ENCODE measurements at regions not wholly inside any gene's neighbourhood (a gene's known extent, or its start where the extent isn't known, plus 50 kb on each side); places are given as distances from the start of the nearest gene placed in this dataset.
"Not testable (repeated sequence)": the region's sequence is repeated elsewhere in the genome, so short reads cannot be mapped to it uniquely, and the experiment has no call there.

- not testable (repeated sequence) for H3K27ac ChIP-seq (ENCODE audit: low read length); H3K9ac ChIP-seq (ENCODE audit: low read depth, low read length); H3K36me3 ChIP-seq (ENCODE audit: insufficient read depth, low read length); H2AFZ ChIP-seq (ENCODE audit: low read depth, low read length); H3K4me2 ChIP-seq (ENCODE audit: insufficient read depth, low read length); H4K20me1 ChIP-seq (ENCODE audit: insufficient read depth, low read length); H3K79me2 ChIP-seq (ENCODE audit: insufficient read depth, low read length); H3K4me3 ChIP-seq (ENCODE audit: low read depth in 1 of 2, low read length in 2 of 2); H3K27me3 ChIP-seq (ENCODE audit: insufficient read depth, low read length, poor library complexity); H3K9me3 ChIP-seq (ENCODE audit: insufficient read depth, low read length, severe bottlenecking)
- H3K4me1 ChIP-seq (ENCODE audit: insufficient read depth, low read length), result peaks cover 16% of the 10 kb centered on the region; the same call in 1 of the 2 replicates
- ATAC-seq (ENCODE audit: insufficient read depth, low read depth) (peak; percentile 93), DNase-seq (peak; percentile 61)
- peak; percentile 50 for TF ChIP-seq CTCF (IDR thresholded peaks at IDR 0.05; ENCODE audit: borderline replicate concordance, extremely low read depth, low read length, poor library complexity, severe bottlenecking)
Measured at GRCh38 chr1:146710838-146711521, 227.1 kb upstream of the NBPF12 start.

DNA sequence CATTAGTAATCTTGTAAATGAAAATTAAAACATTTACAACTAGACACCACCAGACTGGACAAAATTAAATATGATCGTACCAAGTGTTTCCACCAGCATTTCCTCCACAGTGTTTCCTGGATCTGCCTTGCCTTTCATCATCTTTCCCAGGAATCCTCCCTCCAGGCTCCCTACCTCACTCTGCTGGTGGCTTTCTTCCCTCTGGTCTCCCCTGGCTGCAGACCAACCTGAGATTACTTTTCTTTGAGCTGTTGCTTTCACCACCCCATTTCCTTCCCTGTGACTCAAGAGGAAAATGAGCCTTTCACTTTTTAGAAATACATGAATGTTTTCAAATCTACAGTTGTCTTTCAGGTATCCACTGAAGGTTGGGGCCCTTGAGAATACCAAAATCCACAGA lies 228.8 kb upstream of the NBPF12 start:
- ATAC-seq (ENCODE audit: insufficient read depth, low read depth); H3K9ac ChIP-seq (ENCODE audit: low read depth, low read length); H2AFZ ChIP-seq (ENCODE audit: low read depth, low read length); H3K9me3 ChIP-seq (ENCODE audit: insufficient read depth, low read length, severe bottlenecking); H3K79me2 ChIP-seq (ENCODE audit: insufficient read depth, low read length); DNase-seq; H3K27me3 ChIP-seq (ENCODE audit: insufficient read depth, low read length, poor library complexity); H3K36me3 ChIP-seq (ENCODE audit: insufficient read depth, low read length); H4K20me1 ChIP-seq (ENCODE audit: insufficient read depth, low read length); H3K27ac ChIP-seq (ENCODE audit: low read length); H3K4me3 ChIP-seq (ENCODE audit: low read depth in 1 of 2, low read length in 2 of 2); H3K4me2 ChIP-seq (ENCODE audit: insufficient read depth, low read length): not testable (repeated sequence)
- peaks cover 16% of the 10 kb centered on the region; the same call in 1 of the 2 replicates for H3K4me1 ChIP-seq (ENCODE audit: insufficient read depth, low read length)

DNA sequence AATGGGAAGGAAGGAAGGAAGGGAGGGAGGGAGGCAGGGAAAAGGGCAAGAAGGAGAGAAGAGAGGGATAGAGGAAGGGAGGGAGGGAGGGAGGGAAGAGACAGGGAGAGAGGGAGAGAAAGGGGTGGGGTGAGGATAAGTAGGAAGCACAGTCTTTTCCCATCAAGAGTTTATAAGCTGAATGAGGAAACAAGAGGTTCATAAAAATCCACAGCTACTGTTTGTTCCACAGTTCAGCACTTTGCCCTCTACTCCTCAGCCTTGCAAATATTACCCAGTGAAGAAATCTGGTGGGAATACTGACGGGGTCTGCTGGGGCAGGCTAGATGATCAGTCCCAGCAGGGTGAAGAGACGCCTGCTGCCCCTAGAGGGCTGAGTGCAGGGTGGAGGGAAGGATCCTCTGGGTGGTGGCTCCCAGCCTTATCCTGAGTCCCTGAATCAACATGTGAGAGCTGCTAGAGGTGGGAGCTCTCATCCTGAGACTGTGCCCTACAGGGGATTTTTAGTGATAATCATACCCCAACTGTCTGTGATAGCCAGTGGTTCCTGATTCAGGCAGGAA lies 233.9 kb upstream of the NBPF12 start:
- not testable (repeated sequence) for H3K4me2 ChIP-seq (ENCODE audit: insufficient read depth, low read length); H3K79me2 ChIP-seq (ENCODE audit: insufficient read depth, low read length); DNase-seq; H3K36me3 ChIP-seq (ENCODE audit: insufficient read depth, low read length); H3K27ac ChIP-seq (ENCODE audit: low read length); H3K9ac ChIP-seq (ENCODE audit: low read depth, low read length); H2AFZ ChIP-seq (ENCODE audit: low read depth, low read length); H4K20me1 ChIP-seq (ENCODE audit: insufficient read depth, low read length); H3K27me3 ChIP-seq (ENCODE audit: insufficient read depth, low read length, poor library complexity); H3K9me3 ChIP-seq (ENCODE audit: insufficient read depth, low read length, severe bottlenecking); H3K4me3 ChIP-seq (ENCODE audit: low read depth in 1 of 2, low read length in 2 of 2)
- ATAC-seq (ENCODE audit: insufficient read depth, low read depth), result peak; percentile 47; the same call in 1 of the 3 replicates
- peaks cover 25% of the 10 kb centered on the region for H3K4me1 ChIP-seq (ENCODE audit: insufficient read depth, low read length)

- peaks cover 17% of the 10 kb centered on the region for H3K4me1 ChIP-seq (ENCODE audit: insufficient read depth, low read length)
- H3K9me3 ChIP-seq (ENCODE audit: insufficient read depth, low read length, severe bottlenecking); H4K20me1 ChIP-seq (ENCODE audit: insufficient read depth, low read length); H3K4me3 ChIP-seq (ENCODE audit: low read depth in 1 of 2, low read length in 2 of 2); H3K9ac ChIP-seq (ENCODE audit: low read depth, low read length); H3K36me3 ChIP-seq (ENCODE audit: insufficient read depth, low read length); H3K79me2 ChIP-seq (ENCODE audit: insufficient read depth, low read length); H3K4me2 ChIP-seq (ENCODE audit: insufficient read depth, low read length); H3K27me3 ChIP-seq (ENCODE audit: insufficient read depth, low read length, poor library complexity); H2AFZ ChIP-seq (ENCODE audit: low read depth, low read length); DNase-seq; H3K27ac ChIP-seq (ENCODE audit: low read length): not testable (repeated sequence)
- peak; percentile 67 for ATAC-seq (ENCODE audit: insufficient read depth, low read depth)
Measured at GRCh38 chr1:146701320-146701719, 236.8 kb upstream of the NBPF12 start.

DNA sequence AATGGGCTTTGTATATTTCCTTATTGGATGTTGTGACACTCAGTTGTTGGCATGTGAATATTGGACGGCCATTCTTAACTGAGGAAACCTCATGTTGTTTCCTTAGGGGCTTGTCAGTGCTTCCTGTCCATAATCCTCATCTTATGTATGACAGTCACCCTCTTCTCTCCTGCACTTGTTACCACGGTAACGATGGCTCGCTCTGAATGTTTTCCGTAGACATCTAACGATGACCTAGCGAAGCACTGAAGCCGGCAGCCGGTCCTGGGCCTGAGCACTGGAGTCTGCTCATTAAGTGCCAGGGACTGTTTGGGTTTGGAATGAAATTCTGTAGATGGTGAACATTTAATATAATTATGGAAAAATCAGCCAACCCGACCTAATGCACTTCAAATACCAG lies 242.7 kb upstream of the NBPF12 start:
- ATAC-seq (ENCODE audit: insufficient read depth, low read depth); H3K27ac ChIP-seq (ENCODE audit: low read length); H2AFZ ChIP-seq (ENCODE audit: low read depth, low read length); DNase-seq; H3K27me3 ChIP-seq (ENCODE audit: insufficient read depth, low read length, poor library complexity); H3K9me3 ChIP-seq (ENCODE audit: insufficient read depth, low read length, severe bottlenecking); H3K79me2 ChIP-seq (ENCODE audit: insufficient read depth, low read length); H3K9ac ChIP-seq (ENCODE audit: low read depth, low read length); H3K36me3 ChIP-seq (ENCODE audit: insufficient read depth, low read length); H4K20me1 ChIP-seq (ENCODE audit: insufficient read depth, low read length); H3K4me2 ChIP-seq (ENCODE audit: insufficient read depth, low read length); H3K4me3 ChIP-seq (ENCODE audit: low read depth in 1 of 2, low read length in 2 of 2): not testable (repeated sequence)
- peaks cover 11% of the 10 kb centered on the region for H3K4me1 ChIP-seq (ENCODE audit: insufficient read depth, low read length)

GRCh38 chr1:146691798-146692197 lies 246.3 kb upstream of the NBPF12 start:
- not testable (repeated sequence) for H3K36me3 ChIP-seq (ENCODE audit: insufficient read depth, low read length); DNase-seq; H4K20me1 ChIP-seq (ENCODE audit: insufficient read depth, low read length); H3K4me2 ChIP-seq (ENCODE audit: insufficient read depth, low read length); H3K4me1 ChIP-seq (ENCODE audit: insufficient read depth, low read length); H3K27me3 ChIP-seq (ENCODE audit: insufficient read depth, low read length, poor library complexity); H3K4me3 ChIP-seq (ENCODE audit: low read depth in 1 of 2, low read length in 2 of 2); H3K9ac ChIP-seq (ENCODE audit: low read depth, low read length); ATAC-seq (ENCODE audit: insufficient read depth, low read depth); H3K79me2 ChIP-seq (ENCODE audit: insufficient read depth, low read length); H3K27ac ChIP-seq (ENCODE audit: low read length); H2AFZ ChIP-seq (ENCODE audit: low read depth, low read length); H3K9me3 ChIP-seq (ENCODE audit: insufficient read depth, low read length, severe bottlenecking)

DNA sequence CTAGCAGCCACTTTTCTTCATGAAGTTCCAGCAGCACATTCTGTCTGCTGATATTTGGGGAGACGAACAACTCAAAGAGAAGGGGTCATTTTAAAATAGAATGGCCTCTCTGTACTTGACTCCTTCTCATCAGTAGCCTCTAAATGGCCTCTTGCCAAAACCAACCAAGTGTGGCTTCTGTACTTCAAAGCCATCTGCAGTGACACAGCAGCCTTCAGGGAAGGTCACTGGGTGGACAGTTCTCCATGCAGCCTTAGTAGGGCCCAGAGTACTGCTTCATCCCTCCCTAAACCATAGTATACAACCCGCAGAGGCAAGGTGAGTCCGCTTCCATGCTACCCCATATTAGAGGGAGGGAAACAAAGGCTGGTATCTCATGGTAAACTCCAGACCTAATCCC lies 249.2 kb upstream of the NBPF12 start:
- not testable (repeated sequence) for H3K36me3 ChIP-seq (ENCODE audit: insufficient read depth, low read length); H3K4me1 ChIP-seq (ENCODE audit: insufficient read depth, low read length); H3K9ac ChIP-seq (ENCODE audit: low read depth, low read length); H3K9me3 ChIP-seq (ENCODE audit: insufficient read depth, low read length, severe bottlenecking); DNase-seq; H2AFZ ChIP-seq (ENCODE audit: low read depth, low read length); H4K20me1 ChIP-seq (ENCODE audit: insufficient read depth, low read length); H3K4me3 ChIP-seq (ENCODE audit: low read depth in 1 of 2, low read length in 2 of 2); H3K27me3 ChIP-seq (ENCODE audit: insufficient read depth, low read length, poor library complexity); ATAC-seq (ENCODE audit: insufficient read depth, low read depth); H3K4me2 ChIP-seq (ENCODE audit: insufficient read depth, low read length); H3K27ac ChIP-seq (ENCODE audit: low read length); H3K79me2 ChIP-seq (ENCODE audit: insufficient read depth, low read length)
